Kidney (tissue), 13 donors: ENCODE measurements at regions not wholly inside any gene's neighbourhood (a gene's known extent, or its start where the extent isn't known, plus 50 kb on each side); places are given as distances from the start of the nearest gene placed in this dataset.

Experiments
- DNase-seq, 5 donors: peaks; one replicate each; pipeline ENCODE4 v3.0.0-alpha.2; 2013 to 2020
- FAIRE-seq: peaks from 2 replicates; lab custom pipeline; 2012; peaks lifted over from hg19 to GRCh38; lab: Jason Lieb, UNC
- H3K27ac ChIP-seq, 2 donors: one replicate each; pipeline ENCODE4 v1.7.0; 2013; ENCODE audit warnings: low read depth in 2 of 2, low read length in 2 of 2, inconsistent platforms in 1 of 2
- H3K27me3 ChIP-seq: one replicate; pipeline ENCODE4 v1.7.1; 2013; ENCODE audit warnings: low read length, inconsistent platforms; ENCODE audit not compliant: control insufficient read depth, insufficient read depth
- H3K36me3 ChIP-seq, 3 donors: one replicate each; pipeline versions ENCODE4 v1.7.0 to v1.7.1; 2013; ENCODE audit warnings: low read length in 3 of 3, control low read depth in 1 of 3, inconsistent platforms in 1 of 3; ENCODE audit not compliant: insufficient read depth in 3 of 3, control insufficient read depth in 2 of 3
- H3K4me1 ChIP-seq, 3 donors: one replicate each; pipeline versions ENCODE4 v1.7.0 to v1.7.1; 2013; ENCODE audit warnings: low read length in 3 of 3, inconsistent platforms in 1 of 3, low read depth in 1 of 3; ENCODE audit not compliant: control insufficient read depth in 2 of 3, insufficient read depth in 2 of 3
- H3K4me3 ChIP-seq, 3 donors: one replicate each; pipeline versions ENCODE4 v1.7.0 to v1.8.1; 2013; ENCODE audit warnings: low read length in 3 of 3, control low read depth in 1 of 3, inconsistent platforms in 1 of 3
- H3K9ac ChIP-seq, 3 donors: one replicate each; pipeline versions ENCODE4 v1.7.0 to v1.7.1; 2013; ENCODE audit warnings: low read length in 3 of 3, control low read depth in 1 of 3, inconsistent platforms in 1 of 3
- H3K9me3 ChIP-seq, 3 donors: one replicate each; pipeline versions ENCODE4 v1.7.0 to v1.7.1; 2013; ENCODE audit warnings: low read length in 3 of 3, control low read depth in 1 of 3, inconsistent platforms in 1 of 3; ENCODE audit not compliant: control insufficient read depth in 2 of 3, insufficient read depth in 1 of 3
- CTCF ChIP-seq: IDR thresholded peaks from 3 replicates; pipeline ENCODE4 v1.5.1; 2012; ENCODE audit warnings: mild to moderate bottlenecking, moderate library complexity, borderline replicate concordance; ENCODE audit not compliant: insufficient read depth; ENCODE audit errors: extremely low read depth
- intact Hi-C: fragments of 100-400 bp; cut with DNase I; formaldehyde crosslinking; loops from one replicate; pipeline ENCODE4 v1.11.1; 2022
- donor health status: control.
- donor health status: control.
- donor health status: control.
- donor health status: control.
- donor health status: control.
- donor health status: DM: yes; HTN: yes; CAD: no.
- donor health status: Normal renal cell carcinoma (clear cell type).

DNA sequence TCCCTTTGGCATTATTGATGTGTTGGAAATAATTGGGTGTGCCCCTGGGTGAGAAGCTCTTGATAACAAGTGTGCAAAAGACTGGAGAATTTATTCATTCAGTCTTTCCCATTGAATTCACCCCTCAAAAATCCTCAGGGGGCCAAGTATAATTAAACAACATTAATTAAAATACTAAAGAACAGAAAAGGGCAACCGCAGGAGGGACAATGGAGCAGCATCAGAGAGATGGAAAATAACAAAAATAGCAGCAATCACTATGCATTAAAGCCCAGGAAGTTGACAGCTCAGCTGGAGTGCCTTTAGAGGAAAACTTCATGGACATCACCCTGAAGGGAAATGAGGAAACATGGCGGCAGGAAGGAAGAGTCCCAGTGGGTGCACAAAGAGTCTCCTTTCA lies 227.6 kb downstream of the MINAR1 start:
- Histone ChIP-seq H3K9ac (no peak overlapping the region), H3K27ac (no peak overlapping the region), H3K9me3 (no peaks in the 10 kb centered on the region), H3K27me3 (no peaks in the 10 kb centered on the region), H3K4me1 (no peaks in the 10 kb centered on the region), H3K36me3 (no peaks in the 10 kb centered on the region), H3K4me3 (no peak overlapping the region)
- intact Hi-C loops, result no loop called here
- no peak for TF ChIP-seq CTCF
- FAIRE-seq, result no peak
- no peak for DNase-seq

DNA sequence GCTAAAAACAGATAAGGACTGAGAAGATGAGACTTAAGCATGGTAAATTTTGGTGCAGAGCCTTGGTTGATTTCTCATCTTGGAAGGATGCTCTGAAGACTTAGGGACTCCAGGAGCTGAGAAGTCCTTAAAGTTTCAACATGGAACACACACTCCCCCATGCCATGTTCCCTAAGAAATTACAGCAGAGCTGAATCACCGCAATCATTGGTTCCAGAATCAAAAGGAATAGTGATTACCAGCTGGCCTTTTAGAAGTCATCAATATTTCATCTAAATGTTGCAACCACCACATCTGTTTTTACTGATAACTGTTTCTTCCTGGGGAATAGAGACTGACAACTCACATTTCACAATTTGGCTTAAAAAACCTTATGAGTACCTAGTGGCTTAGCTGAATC lies 229.3 kb downstream of the MINAR1 start:
- FAIRE-seq, result no peak
- intact Hi-C loops, result no loop called here
- no peak for DNase-seq
- H3K9ac ChIP-seq, result no peak overlapping the region
- TF ChIP-seq CTCF, result no peak
- no peak overlapping the region for H3K4me3 ChIP-seq
- no peaks in the 10 kb centered on the region for H3K36me3 ChIP-seq
- no peaks in the 10 kb centered on the region for H3K4me1 ChIP-seq
- no peaks in the 10 kb centered on the region for H3K9me3 ChIP-seq
- no peak overlapping the region for H3K27ac ChIP-seq
- no peaks in the 10 kb centered on the region for H3K27me3 ChIP-seq

GRCh38 chr15:79673416-79674123 lies 223.2 kb downstream of the MTHFS start:
- Histone ChIP-seq H3K4me1 (no peaks in the 10 kb centered on the region), H3K27me3 (no peaks in the 10 kb centered on the region), H3K4me3 (no peak overlapping the region), H3K9ac (no peak overlapping the region), H3K9me3 (no peaks in the 10 kb centered on the region), H3K27ac (no peak overlapping the region), H3K36me3 (no peaks in the 10 kb centered on the region)
- FAIRE-seq (no peak), DNase-seq (no peak)
- intact Hi-C loops, result no loop called here
- TF ChIP-seq CTCF, result no peak

DNA sequence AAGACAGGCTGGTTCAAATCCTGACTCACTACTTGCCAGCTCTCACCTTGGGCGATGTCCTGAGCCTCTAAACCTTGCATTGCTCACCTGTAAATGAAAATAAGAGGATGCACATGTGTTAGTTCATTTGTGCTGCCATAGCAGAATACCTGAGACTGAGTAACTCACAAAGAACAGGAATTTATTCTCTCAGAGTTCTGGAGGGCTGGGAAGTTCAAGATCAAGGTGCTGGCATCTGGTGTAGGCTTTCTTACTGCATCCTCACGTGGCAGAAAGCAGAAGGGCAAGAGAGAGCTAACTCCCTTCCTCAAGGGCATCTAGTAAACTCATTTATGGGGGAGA lies 222.7 kb downstream of the MTHFS start:
- H3K9me3 ChIP-seq, result no peaks in the 10 kb centered on the region
- intact Hi-C loops, result no loop called here
- TF ChIP-seq CTCF, result no peak
- no peaks in the 10 kb centered on the region for H3K36me3 ChIP-seq
- FAIRE-seq (no peak), DNase-seq (no peak)
- H3K9ac ChIP-seq, result no peak overlapping the region
- no peaks in the 10 kb centered on the region for H3K4me1 ChIP-seq
- H3K4me3 ChIP-seq, result no peak overlapping the region
- H3K27ac ChIP-seq, result no peak overlapping the region
- no peaks in the 10 kb centered on the region for H3K27me3 ChIP-seq
